Coronary artery (tissue), 2 donors: ENCODE measurements at regions not wholly inside any gene's neighbourhood (a gene's known extent, or its start where the extent isn't known, plus 50 kb on each side); places are given as distances from the start of the nearest gene placed in this dataset.
A peak's percentile ranks its signal among the peaks of the same experiment; 100 is the strongest.

Experiments used
- DNase-seq: peaks from one replicate; pipeline ENCODE4 v3.0.0-alpha.2; 2017; ENCODE audit warnings: low spot score
- H3K27ac ChIP-seq, 2 donors: fragments of 200-600 bp; sonication (generic); one replicate each; pipeline ENCODE4 v1.5.1; 2016 to 2019
- H3K4me3 ChIP-seq: fragments of 200-600 bp; sonication (generic); 2 replicates; pipeline ENCODE4 v1.5.1; 2016; ENCODE audit warnings: mild to moderate bottlenecking, moderate library complexity
- CTCF ChIP-seq: fragments of 200-600 bp; sonication (generic); IDR thresholded peaks from one replicate; pipeline ENCODE4 v1.5.1; 2019; ENCODE audit warnings: antibody characterized with exemption

- Histone ChIP-seq H3K4me3 (no peak overlapping the region), H3K27ac (no peak overlapping the region)
- TF ChIP-seq CTCF, result no peak
- DNase-seq, result no peak
Measured at GRCh38 chr13:97100821-97101220, 106.5 kb upstream of the OXGR1 start.

- no peak overlapping the region for H3K4me3 ChIP-seq
- no peak overlapping the region for H3K27ac ChIP-seq
- TF ChIP-seq CTCF, result no peak
- DNase-seq, result no peak
Measured at GRCh38 chr13:97101912-97102708, 107.8 kb upstream of the OXGR1 start.

- DNase-seq, result no peak
- H3K4me3 ChIP-seq, result no peak overlapping the region
- no peak for TF ChIP-seq CTCF
- no peak overlapping the region for H3K27ac ChIP-seq
Measured at GRCh38 chr13:97106323-97106722, 112.0 kb upstream of the OXGR1 start.

GRCh38 chr13:97107815-97108529 lies 113.7 kb upstream of the OXGR1 start:
- peak overlapping the region; percentile 1 to 24 for H3K27ac ChIP-seq
- no peak overlapping the region for H3K4me3 ChIP-seq
- no peak for TF ChIP-seq CTCF
- no peak for DNase-seq

- H3K4me3 ChIP-seq, result no peak overlapping the region
- TF ChIP-seq CTCF, result no peak
- no peak for DNase-seq
- peak overlapping the region; percentile 1 to 24 for H3K27ac ChIP-seq
Measured at GRCh38 chr13:97108530-97108900, 113.6 kb upstream of the MBNL2 start.

- no peak for TF ChIP-seq CTCF
- H3K4me3 ChIP-seq, result peak overlapping the region; percentile 58
- no peak for DNase-seq
- peak overlapping the region; percentile 24 to 71 for H3K27ac ChIP-seq
Measured at GRCh38 chr13:97109256-97109655, 112.9 kb upstream of the MBNL2 start.
